EH (cell line): ENCODE measurements at regions not wholly inside any gene's neighbourhood (a gene's known extent, or its start where the extent isn't known, plus 50 kb on each side); places are given as distances from the start of the nearest gene placed in this dataset.
"Not testable (repeated sequence)": the region's sequence is repeated elsewhere in the genome, so short reads cannot be mapped to it uniquely, and the experiment has no call there.

Experiments
- DNase-seq: peaks from one replicate; pipeline ENCODE4 v3.0.0-alpha.2; 2015; ENCODE audit warnings: low read depth

GRCh38 chr13:111005808-111006505 lies 91.1 kb upstream of the ANKRD10 start:
- peak; percentile 44 for DNase-seq

GRCh38 chr13:111005364-111005763 lies 90.5 kb upstream of the ANKRD10 start:
- peak; percentile 49 for DNase-seq

- no peak for DNase-seq
These were observed 89.6 kb upstream of the ANKRD10 start for GRCh38 chr13:111004444-111004843.

- no peak for DNase-seq
These were observed 86.8 kb upstream of the ANKRD10 start for GRCh38 chr13:111001636-111002035.

GRCh38 chr13:110993788-110994187 lies 78.9 kb upstream of the ANKRD10 start:
- no peak for DNase-seq

- no peak for DNase-seq
These were observed 77.2 kb upstream of the ANKRD10 start for GRCh38 chr13:110991991-110992508.

GRCh38 chr13:110989331-110989730 lies 74.5 kb upstream of the ANKRD10 start:
- no peak for DNase-seq

- no peak for DNase-seq
These were observed 70.7 kb upstream of the ANKRD10 start for GRCh38 chr13:110985541-110985940.

- no peak for DNase-seq
These were observed 69.9 kb upstream of the ANKRD10 start for GRCh38 chr13:110984798-110985197.

- no peak for DNase-seq
These were observed 69.5 kb upstream of the ANKRD10 start for GRCh38 chr13:110984381-110984780.

- DNase-seq = no peak
These were observed 68.4 kb upstream of the ANKRD10 start for GRCh38 chr13:110983241-110983640.

- DNase-seq = no peak
These were observed 66.5 kb upstream of the ANKRD10 start for GRCh38 chr13:110981379-110981778.

- DNase-seq = no peak
These were observed 66.1 kb upstream of the ANKRD10 start for GRCh38 chr13:110980921-110981320.

GRCh38 chr13:110979149-110979548 lies 64.3 kb upstream of the ANKRD10 start:
- DNase-seq = not testable (repeated sequence)

GRCh38 chr13:110978390-110978789 lies 63.5 kb upstream of the ANKRD10 start:
- DNase-seq = no peak

- no peak for DNase-seq
These were observed 61.9 kb upstream of the ANKRD10 start for GRCh38 chr13:110976785-110977184.

- no peak for DNase-seq
These were observed 58.3 kb upstream of the ANKRD10 start for GRCh38 chr13:110973007-110973700.

GRCh38 chr13:110971486-110971885 lies 56.6 kb upstream of the ANKRD10 start:
- peak; percentile 28 for DNase-seq

- DNase-seq = peak; percentile 82
These were observed 52.4 kb upstream of the ANKRD10 start for GRCh38 chr13:110967156-110967855.

- no peak for DNase-seq
These were observed 50.9 kb upstream of the ANKRD10 start for GRCh38 chr13:110965755-110966134.

GRCh38 chr13:110965038-110965754 lies 50.3 kb upstream of the ANKRD10 start:
- DNase-seq = peak; percentile 69
